ENCODE measurements at regions not wholly inside any gene's neighbourhood (a gene's known extent, or its start where the extent isn't known, plus 50 kb on each side); places are given as distances from the start of the nearest gene placed in this dataset.

GRCh38 chr6:142686507-142686887 is 258.5 kb downstream of the HIVEP2 start:
- POLR2A ChIA-PET, result no interaction called here
- DNase-seq (ENCODE audit: low spot score), result no peak
- Mint-ChIP-seq H3K27me3 (ENCODE audit: low read depth) (no peaks in the 10 kb centered on the region), H3K36me3 (peaks cover 7% of the 10 kb centered on the region), H3K4me3 (no peak overlapping the region), H3K9me3 (peaks cover 16% of the 10 kb centered on the region), H3K27ac (no peak overlapping the region), H3K4me1 (peaks cover 5% of the 10 kb centered on the region; the same call in 1 of the 2 replicates)
- CTCF ChIA-PET, result interaction anchor here (1.0 kb wide), 1 partner anchor 12 kb away, joined by 3 read pairs; no protein-coding TSS in a partner anchor
- TF ChIP-seq ZNF512 (CRISPR knock-in tag; IDR thresholded peaks at IDR 0.05; ENCODE audit: borderline replicate concordance), result no peak
- no peak for TF ChIP-seq FOXJ3 (CRISPR knock-in tag; IDR thresholded peaks at IDR 0.05; ENCODE audit: borderline replicate concordance)
- no peak for ATAC-seq

GRCh38 chr6:142692942-142693341 is 252.0 kb downstream of the HIVEP2 start:
- no peak for TF ChIP-seq ETV6 (CRISPR knock-in tag; IDR thresholded peaks at IDR 0.05)
- TF ChIP-seq ZBTB21 (CRISPR knock-in tag; IDR thresholded peaks at IDR 0.05; ENCODE audit: borderline replicate concordance), result 0 out of 2 replicates have a peak, but pooled peaks have one; percentile 25
- TF ChIP-seq ELF4 (CRISPR knock-in tag; IDR thresholded peaks at IDR 0.05; ENCODE audit: low read depth), result no peak
- no peak for TF ChIP-seq ZNF219 (CRISPR knock-in tag; IDR thresholded peaks at IDR 0.05; ENCODE audit: borderline replicate concordance)
- TF ChIP-seq, protein P1, sequence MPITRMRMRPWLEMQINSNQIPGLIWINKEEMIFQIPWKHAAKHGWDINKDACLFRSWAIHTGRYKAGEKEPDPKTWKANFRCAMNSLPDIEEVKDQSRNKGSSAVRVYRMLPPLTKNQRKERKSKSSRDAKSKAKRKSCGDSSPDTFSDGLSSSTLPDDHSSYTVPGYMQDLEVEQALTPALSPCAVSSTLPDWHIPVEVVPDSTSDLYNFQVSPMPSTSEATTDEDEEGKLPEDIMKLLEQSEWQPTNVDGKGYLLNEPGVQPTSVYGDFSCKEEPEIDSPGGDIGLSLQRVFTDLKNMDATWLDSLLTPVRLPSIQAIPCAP (CRISPR knock-in tag; IDR thresholded peaks at IDR 0.05), result no peak
- TF ChIP-seq IRF2 (CRISPR knock-in tag; IDR thresholded peaks at IDR 0.05; ENCODE audit: borderline replicate concordance, low read depth), result no peak
- no peak for TF ChIP-seq ATF2 (CRISPR knock-in tag; IDR thresholded peaks at IDR 0.05; ENCODE audit: borderline replicate concordance, low read depth)
- TF ChIP-seq FOXJ3 (CRISPR knock-in tag; IDR thresholded peaks at IDR 0.05; ENCODE audit: borderline replicate concordance), result no peak
- peak; percentile 86 for TF ChIP-seq CTCF (IDR thresholded peaks at IDR 0.05)
- TF ChIP-seq ZNF512 (CRISPR knock-in tag; IDR thresholded peaks at IDR 0.05; ENCODE audit: borderline replicate concordance), result no peak
- TF ChIP-seq RELA (CRISPR knock-in tag; IDR thresholded peaks at IDR 0.05; ENCODE audit: borderline replicate concordance), result no peak
- no peak for TF ChIP-seq FOXK1 (CRISPR knock-in tag; IDR thresholded peaks at IDR 0.05)
- no peak for TF ChIP-seq ATF6 (CRISPR knock-in tag; IDR thresholded peaks at IDR 0.05)
- TF ChIP-seq CREM (CRISPR knock-in tag; IDR thresholded peaks at IDR 0.05), result no peak
- no peak for TF ChIP-seq SP1 (CRISPR knock-in tag; conservative IDR thresholded peaks at IDR 0.05)
- DNase-seq (ENCODE audit: low spot score), result peak; percentile 71
- ATAC-seq, result peak; percentile 92
- H3K27ac Mint-ChIP-seq, result peak overlapping the region; percentile 39; the same call in 1 of the 2 replicates
- peak overlapping the region; percentile 30; the same call in 1 of the 2 replicates for H3K4me3 Mint-ChIP-seq
- no peaks in the 10 kb centered on the region for H3K36me3 Mint-ChIP-seq
- POLR2A ChIA-PET, result no interaction called here
- no peaks in the 10 kb centered on the region for H3K27me3 Mint-ChIP-seq (ENCODE audit: low read depth)
- no peaks in the 10 kb centered on the region for H3K9me3 Mint-ChIP-seq
- CTCF ChIA-PET, result interaction anchor here (1.2 to 2.3 kb wide), 5 partner anchors 8 to 645 kb away, joined by 3 to 14 read pairs (median 5); no protein-coding TSS in a partner anchor
- H3K4me1 Mint-ChIP-seq, result peaks cover 23% of the 10 kb centered on the region

All from WTC11 (cell line).